MCF 10A (cell line): ENCODE measurements at regions not wholly inside any gene's neighbourhood (a gene's known extent, or its start where the extent isn't known, plus 50 kb on each side); places are given as distances from the start of the nearest gene placed in this dataset.

Experiments
- BruUV-seq: library from RNA; stranded (reverse); fragments of 400-500 nt; replicated peaks from 2 replicates; lab custom pipeline; 2021; lab: Mats Ljungman, UMichigan
- CTCF ChIA-PET: fragments of 300-600 bp; sonication (Branson Sonifier 250); formaldehyde crosslinking; extraction: SDS; loops from one replicate; lab custom pipeline; 2021; ENCODE audit warnings: antibody characterized with exemption, inconsistent platforms; lab: Yijun Ruan, JAX
- POLR2A ChIA-PET: fragments of 300-600, 350-650 bp; sonication (Branson Sonifier 250); formaldehyde crosslinking; extraction: SDS; loops from one replicate; lab custom pipeline; 2020; ENCODE audit warnings: antibody characterized with exemption, inconsistent platforms; lab: Yijun Ruan, JAX
- DNase-seq: peaks from one replicate; pipeline ENCODE4 v3.0.0-alpha.2; 2018; ENCODE audit not compliant: unreplicated experiment
- H3K27ac Mint-ChIP-seq: one replicate; pipeline ENCODE4 v1.8.0; 2022; ENCODE audit warnings: mild to moderate bottlenecking, low read depth, mixed read lengths; ENCODE audit not compliant: unreplicated experiment
- H3K27me3 Mint-ChIP-seq: one replicate; pipeline ENCODE4 v1.8.0; 2022; ENCODE audit warnings: mixed read lengths; ENCODE audit not compliant: insufficient read depth, unreplicated experiment
- H3K36me3 Mint-ChIP-seq: one replicate; pipeline ENCODE4 v1.8.0; 2022; ENCODE audit warnings: mild to moderate bottlenecking, moderate library complexity, mixed read lengths; ENCODE audit not compliant: insufficient read depth, unreplicated experiment
- H3K4me1 Mint-ChIP-seq: one replicate; pipeline ENCODE4 v1.8.0; 2022; ENCODE audit warnings: mixed read lengths; ENCODE audit not compliant: insufficient read depth, unreplicated experiment
- H3K4me3 Mint-ChIP-seq: one replicate; pipeline ENCODE4 v1.8.0; 2022; ENCODE audit warnings: mild to moderate bottlenecking, moderate library complexity, mixed read lengths; ENCODE audit not compliant: unreplicated experiment
- H3K9me3 Mint-ChIP-seq: one replicate; pipeline ENCODE4 v1.8.0; 2022; ENCODE audit warnings: mixed read lengths; ENCODE audit not compliant: unreplicated experiment
- intact Hi-C: fragments of 100-400 bp; cut with micrococcal nuclease; formaldehyde crosslinking; loops from 2 replicates; pipeline ENCODE4 v1.14.1; 2022
- TF ChIP-seq, protein P1 (sequence below): fragments of 200-600 bp; IDR thresholded peaks from one replicate; pipeline ENCODE4 v1.8.0; 2022; ENCODE audit warnings: antibody characterized with exemption, mild to moderate bottlenecking; ENCODE audit not compliant: unreplicated experiment

DNA sequence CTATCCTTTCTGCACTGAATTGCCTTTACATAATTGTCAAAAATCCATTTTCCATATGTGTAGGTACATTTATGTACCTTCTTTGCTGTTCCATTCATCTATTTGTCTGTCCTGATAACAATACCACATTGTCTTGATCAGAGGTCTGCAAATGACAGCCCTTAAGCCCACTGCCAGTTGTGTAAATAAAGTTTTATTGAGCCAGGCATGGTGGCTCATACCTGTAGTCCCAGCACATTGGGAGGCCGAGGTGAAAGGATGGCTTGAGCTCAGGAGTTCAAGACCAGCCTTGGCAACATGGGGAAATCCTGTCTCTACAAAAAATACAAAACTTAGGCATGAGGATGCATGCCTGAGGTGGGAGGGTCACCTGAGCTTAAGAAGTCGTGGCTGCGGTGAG lies 121.0 kb downstream of the TFCP2L1 start:
- no peak overlapping the region for H3K27ac Mint-ChIP-seq
- no peaks in the 10 kb centered on the region for H3K4me1 Mint-ChIP-seq
- BruUV-seq: no TSS peak
- ChIA-PET CTCF (no interaction called here), POLR2A (no interaction called here)
- intact Hi-C loops: no loop called here
- H3K9me3 Mint-ChIP-seq: no peaks in the 10 kb centered on the region
- H3K27me3 Mint-ChIP-seq: no peaks in the 10 kb centered on the region
- DNase-seq: no peak
- peaks cover 6% of the 10 kb centered on the region for H3K36me3 Mint-ChIP-seq
- H3K4me3 Mint-ChIP-seq: no peak overlapping the region
- TF ChIP-seq, protein P1, sequence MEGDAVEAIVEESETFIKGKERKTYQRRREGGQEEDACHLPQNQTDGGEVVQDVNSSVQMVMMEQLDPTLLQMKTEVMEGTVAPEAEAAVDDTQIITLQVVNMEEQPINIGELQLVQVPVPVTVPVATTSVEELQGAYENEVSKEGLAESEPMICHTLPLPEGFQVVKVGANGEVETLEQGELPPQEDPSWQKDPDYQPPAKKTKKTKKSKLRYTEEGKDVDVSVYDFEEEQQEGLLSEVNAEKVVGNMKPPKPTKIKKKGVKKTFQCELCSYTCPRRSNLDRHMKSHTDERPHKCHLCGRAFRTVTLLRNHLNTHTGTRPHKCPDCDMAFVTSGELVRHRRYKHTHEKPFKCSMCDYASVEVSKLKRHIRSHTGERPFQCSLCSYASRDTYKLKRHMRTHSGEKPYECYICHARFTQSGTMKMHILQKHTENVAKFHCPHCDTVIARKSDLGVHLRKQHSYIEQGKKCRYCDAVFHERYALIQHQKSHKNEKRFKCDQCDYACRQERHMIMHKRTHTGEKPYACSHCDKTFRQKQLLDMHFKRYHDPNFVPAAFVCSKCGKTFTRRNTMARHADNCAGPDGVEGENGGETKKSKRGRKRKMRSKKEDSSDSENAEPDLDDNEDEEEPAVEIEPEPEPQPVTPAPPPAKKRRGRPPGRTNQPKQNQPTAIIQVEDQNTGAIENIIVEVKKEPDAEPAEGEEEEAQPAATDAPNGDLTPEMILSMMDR: no peak

- no peaks in the 10 kb centered on the region for H3K4me1 Mint-ChIP-seq
- intact Hi-C loops: no loop called here
- H3K9me3 Mint-ChIP-seq: no peaks in the 10 kb centered on the region
- POLR2A ChIA-PET: no interaction called here
- BruUV-seq: no TSS peak
- peaks cover 6% of the 10 kb centered on the region for H3K36me3 Mint-ChIP-seq
- no peak for DNase-seq
- H3K27me3 Mint-ChIP-seq: no peaks in the 10 kb centered on the region
- TF ChIP-seq, protein P1: no peak
- CTCF ChIA-PET: no interaction called here
- no peak overlapping the region for H3K4me3 Mint-ChIP-seq
- H3K27ac Mint-ChIP-seq: no peak overlapping the region
Observed at GRCh38 chr2:121165038-121165542, 119.9 kb downstream of the TFCP2L1 start.
